Activated CD4-positive, alpha-beta T cell treated with anti-CD3 and anti-CD28 coated beads, Interleukin-2, amount 10 ng/mL, durations not matched to agents 7 days and 5 days (primary cell): ENCODE measurements at regions not wholly inside any gene's neighbourhood (a gene's known extent, or its start where the extent isn't known, plus 50 kb on each side); places are given as distances from the start of the nearest gene placed in this dataset. TPM values are rescaled to one million over a fixed set of nuclear protein-coding genes. Genes with fewer than 3 reads are reported as not detected.
"Not testable (repeated sequence)": the region's sequence is repeated elsewhere in the genome, so short reads cannot be mapped to it uniquely, and the experiment has no call there.

Experiments
- CTCF ChIA-PET: fragments of 350-600 bp; sonication (Branson Sonifier 250); formaldehyde crosslinking; loops from one replicate; lab custom pipeline; 2021; ENCODE audit warnings: antibody characterized with exemption; lab: Charles Lee
- POLR2A ChIA-PET: fragments of 350-600 bp; sonication (Branson Sonifier 250); formaldehyde crosslinking; loops from one replicate; lab custom pipeline; 2021; ENCODE audit warnings: antibody characterized with exemption; lab: Charles Lee
- DNase-seq: peaks from one replicate; pipeline ENCODE4 v3.0.0-alpha.2; 2020
- H3K27ac Mint-ChIP-seq: one replicate; pipeline ENCODE4 v1.8.0; 2021; ENCODE audit warnings: mild to moderate bottlenecking, moderate library complexity, mixed read lengths
- H3K27me3 Mint-ChIP-seq: one replicate; pipeline ENCODE4 v1.8.0; 2021; ENCODE audit warnings: mixed read lengths
- H3K36me3 Mint-ChIP-seq: one replicate; pipeline ENCODE4 v1.8.0; 2021; ENCODE audit warnings: low read depth, mixed read lengths
- H3K4me1 Mint-ChIP-seq: one replicate; pipeline ENCODE4 v1.8.0; 2021; ENCODE audit warnings: mixed read lengths
- H3K4me3 Mint-ChIP-seq: one replicate; pipeline ENCODE4 v1.8.0; 2021; ENCODE audit warnings: mild to moderate bottlenecking, moderate library complexity, mixed read lengths
- H3K9me3 Mint-ChIP-seq: one replicate; pipeline ENCODE4 v1.8.0; 2021; ENCODE audit warnings: mixed read lengths
- microRNA-seq: library from miRNA; unstranded; fragments of <30 nt; microRNA quantifications from one replicate; pipeline ENCODE4 v1.2.0, GENCODE V29; 2021; ENCODE audit warnings: borderline microRNAs expressed, borderline replicate concordance

DNA sequence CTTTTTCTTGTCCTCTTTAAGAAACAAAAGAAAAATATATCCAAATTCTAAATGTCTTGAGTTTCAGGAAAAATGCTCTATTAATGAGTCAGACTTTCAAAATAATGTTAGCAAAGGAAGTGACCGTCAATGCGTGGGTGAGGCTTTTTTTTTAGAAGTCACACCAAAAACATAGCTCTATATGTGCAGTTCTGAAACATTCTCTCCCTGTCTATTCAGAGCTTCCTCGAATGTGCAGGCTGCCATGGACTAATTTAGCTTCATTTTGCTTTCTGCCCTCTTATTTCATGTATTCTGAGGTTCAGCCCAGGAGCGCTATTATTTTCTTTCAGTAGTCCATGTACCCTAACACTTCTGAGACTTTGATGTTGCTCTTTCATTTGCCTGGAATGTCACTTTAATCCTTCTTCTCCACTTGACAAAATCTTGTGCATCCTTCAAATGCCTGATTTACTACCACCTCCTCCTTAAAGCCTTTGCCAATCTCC is 72.5 kb upstream of the RASA1 start:
- Mint-ChIP-seq H3K27me3 (no peaks in the 10 kb centered on the region), H3K27ac (no peak overlapping the region), H3K4me3 (no peak overlapping the region), H3K4me1 (peaks cover 14% of the 10 kb centered on the region), H3K36me3 (no peaks in the 10 kb centered on the region), H3K9me3 (peaks cover 4% of the 10 kb centered on the region)
- ChIA-PET POLR2A (no interaction called here), CTCF (interaction anchor here (0.5 kb wide), 1 partner anchor 77 kb away, joined by 3 read pairs; no protein-coding TSS in a partner anchor)
- DNase-seq, result no peak

DNA sequence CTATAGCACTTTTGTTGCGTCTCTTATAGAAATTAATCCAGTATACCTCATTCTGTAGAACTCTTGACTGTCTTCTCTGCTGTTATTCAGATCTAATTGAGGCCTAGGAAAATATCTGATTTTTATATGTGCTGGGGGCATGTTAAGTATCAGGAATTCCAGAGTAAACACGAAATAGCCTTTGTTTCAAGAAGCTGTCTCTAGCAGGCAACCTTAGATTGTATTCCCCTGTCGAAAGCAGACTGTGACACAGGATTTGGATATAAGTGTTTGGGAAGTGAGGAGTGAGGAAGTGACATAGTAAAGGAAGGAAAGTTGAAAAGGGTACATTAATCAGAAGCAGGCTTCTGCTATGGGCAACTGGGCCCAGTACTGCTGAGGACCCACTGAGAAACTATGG is 72.1 kb upstream of the RASA1 start:
- no peaks in the 10 kb centered on the region for H3K27me3 Mint-ChIP-seq
- no peak for DNase-seq
- peaks cover 6% of the 10 kb centered on the region for H3K9me3 Mint-ChIP-seq
- no peak overlapping the region for H3K4me3 Mint-ChIP-seq
- H3K4me1 Mint-ChIP-seq, result peaks cover 14% of the 10 kb centered on the region
- ChIA-PET CTCF (no interaction called here), POLR2A (no interaction called here)
- no peaks in the 10 kb centered on the region for H3K36me3 Mint-ChIP-seq
- H3K27ac Mint-ChIP-seq, result no peak overlapping the region

DNA sequence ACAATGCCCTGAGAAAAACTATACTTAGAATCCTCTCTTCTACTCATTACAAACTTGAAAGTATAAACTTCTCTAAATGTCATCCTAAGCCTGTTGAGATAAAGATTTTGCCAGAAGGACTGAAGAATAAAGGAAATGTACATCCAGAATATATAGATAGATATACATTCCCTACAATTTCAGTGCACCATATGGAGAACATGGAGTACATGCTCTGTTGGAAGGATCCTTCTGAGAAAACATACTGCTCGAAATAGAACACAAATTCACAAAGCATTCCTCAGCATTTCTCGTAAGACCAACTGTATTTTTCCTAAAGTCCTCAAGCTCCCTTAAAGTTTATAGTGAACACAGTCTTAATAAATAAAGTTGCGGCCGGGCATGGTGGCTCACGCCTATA is 69.7 kb upstream of the RASA1 start:
- no peak for DNase-seq
- ChIA-PET POLR2A (no interaction called here), CTCF (no interaction called here)
- H3K27me3 Mint-ChIP-seq, result no peaks in the 10 kb centered on the region
- peaks cover 6% of the 10 kb centered on the region for H3K4me1 Mint-ChIP-seq
- H3K9me3 Mint-ChIP-seq, result peaks cover 8% of the 10 kb centered on the region
- H3K4me3 Mint-ChIP-seq, result no peak overlapping the region
- H3K27ac Mint-ChIP-seq, result no peak overlapping the region
- H3K36me3 Mint-ChIP-seq, result no peaks in the 10 kb centered on the region

DNA sequence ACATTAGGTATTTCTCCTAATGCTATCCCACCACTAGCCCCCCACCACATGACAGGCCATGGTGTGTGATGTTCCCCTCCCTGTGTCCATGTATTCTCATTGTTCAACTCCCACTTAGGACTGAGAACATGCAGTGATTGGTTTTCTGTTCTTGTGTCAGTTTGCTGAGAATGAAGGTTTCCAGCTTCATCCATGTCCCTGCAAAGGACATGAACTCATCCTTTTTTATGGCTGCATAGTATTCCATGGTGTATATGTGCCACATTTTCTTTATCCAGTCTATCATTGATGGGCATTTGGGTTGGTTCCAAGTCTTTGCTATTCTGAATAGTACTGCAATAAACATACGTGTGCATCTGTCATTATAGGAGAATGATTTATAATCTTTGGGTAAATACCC is 68.4 kb upstream of the RASA1 start:
- H3K36me3 Mint-ChIP-seq, DNase-seq, H3K4me1 Mint-ChIP-seq, CTCF ChIA-PET, H3K9me3 Mint-ChIP-seq, H3K27me3 Mint-ChIP-seq, POLR2A ChIA-PET, H3K4me3 Mint-ChIP-seq, H3K27ac Mint-ChIP-seq: not testable (repeated sequence)

DNA sequence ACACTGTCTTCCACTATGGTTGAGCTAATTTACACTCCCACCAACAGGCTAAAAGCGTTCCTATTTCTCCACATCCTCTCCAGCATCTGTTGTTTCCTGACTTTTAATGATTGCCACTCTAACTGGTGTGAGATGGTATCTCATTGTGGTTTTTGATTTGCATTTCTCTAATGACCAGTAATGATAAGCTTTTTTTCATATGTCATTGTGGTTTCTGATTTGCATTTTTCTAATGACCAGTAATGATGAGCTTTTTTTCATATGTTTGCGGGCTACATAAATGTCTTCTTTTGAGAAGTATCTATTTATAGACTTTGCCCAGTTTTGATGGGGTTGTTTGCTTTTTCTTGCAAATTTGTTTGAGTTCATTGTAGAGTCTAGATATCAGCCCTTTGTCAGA is 68.0 kb upstream of the RASA1 start:
- H3K36me3 Mint-ChIP-seq, H3K27ac Mint-ChIP-seq, CTCF ChIA-PET, DNase-seq, H3K4me1 Mint-ChIP-seq, H3K27me3 Mint-ChIP-seq, H3K9me3 Mint-ChIP-seq, H3K4me3 Mint-ChIP-seq, POLR2A ChIA-PET: not testable (repeated sequence)

DNA sequence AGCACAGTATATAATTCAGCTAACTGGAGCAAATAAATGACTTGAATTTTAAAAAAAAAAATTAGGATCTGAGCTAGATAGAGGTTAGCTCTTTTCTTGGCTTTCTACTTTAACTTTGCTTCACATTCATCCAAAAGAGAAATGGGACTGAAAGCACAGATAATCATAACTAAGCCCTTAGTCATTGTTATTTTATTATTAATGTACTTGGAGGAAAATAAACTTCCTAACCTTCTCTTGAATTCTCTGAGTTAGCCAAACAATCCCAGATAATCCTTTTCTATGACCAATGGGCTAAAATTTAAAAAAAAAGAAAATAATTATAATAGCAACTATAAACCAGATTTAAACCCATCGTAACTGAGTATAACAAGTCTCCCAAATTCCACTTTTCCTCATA is 57.6 kb upstream of the RASA1 start:
- Mint-ChIP-seq H3K27me3 (peaks cover 8% of the 10 kb centered on the region), H3K9me3 (peaks cover 4% of the 10 kb centered on the region), H3K27ac (no peak overlapping the region), H3K4me3 (no peak overlapping the region), H3K36me3 (peaks cover 1% of the 10 kb centered on the region), H3K4me1 (peaks cover 7% of the 10 kb centered on the region)
- CTCF ChIA-PET, result interaction anchor here (1.1 kb wide), 1 partner anchor 16 kb away, joined by 5 read pairs; no protein-coding TSS in a partner anchor
- POLR2A ChIA-PET, result no interaction called here
- no peak for DNase-seq

DNA sequence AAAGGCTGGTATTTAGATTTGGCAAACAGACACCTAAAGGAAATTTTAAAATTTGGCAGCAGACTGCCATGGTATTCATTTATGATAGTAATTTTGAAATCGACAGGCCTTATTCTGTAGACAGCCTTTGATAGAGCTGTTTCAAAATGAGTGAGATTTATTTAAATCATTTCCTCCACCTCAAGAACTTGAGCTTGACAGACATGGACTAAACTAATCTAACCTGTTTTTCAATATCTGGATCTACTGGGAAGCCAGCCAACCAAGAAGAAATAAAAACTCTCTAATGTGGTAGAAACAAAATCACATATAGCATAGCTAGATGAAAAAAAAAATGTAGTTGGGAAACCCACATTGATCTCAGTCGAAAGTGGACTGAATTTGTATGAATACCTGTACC is 56.9 kb upstream of the RASA1 start:
- Mint-ChIP-seq H3K4me1 (peaks cover 8% of the 10 kb centered on the region), H3K4me3 (no peak overlapping the region), H3K27me3 (peaks cover 10% of the 10 kb centered on the region), H3K9me3 (peaks cover 4% of the 10 kb centered on the region), H3K27ac (no peak overlapping the region), H3K36me3 (peaks cover 1% of the 10 kb centered on the region)
- ChIA-PET CTCF (interaction anchor here (0.6 kb wide), 1 partner anchor 229 kb away, joined by 3 read pairs; no protein-coding TSS in a partner anchor), POLR2A (no interaction called here)
- no peak for DNase-seq

DNA sequence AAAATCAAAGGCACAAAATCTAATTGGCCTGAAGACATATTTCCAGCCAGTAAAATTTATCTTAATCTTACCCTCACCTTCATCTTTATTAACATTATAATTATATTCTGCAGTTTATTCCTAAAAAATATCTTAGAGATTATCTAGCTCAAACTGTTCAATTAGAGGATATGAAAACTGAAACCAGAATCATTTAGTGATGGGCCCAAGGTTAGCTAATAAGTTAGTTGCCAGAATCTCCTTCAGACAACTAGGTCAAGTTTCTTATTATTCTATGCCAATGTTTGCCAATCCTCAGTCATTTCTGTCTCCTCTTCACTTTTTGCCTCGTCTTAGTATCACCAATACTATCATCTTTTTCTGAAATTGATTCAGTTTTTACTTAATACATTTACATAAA is 56.0 kb upstream of the RASA1 start:
- ChIA-PET CTCF (interaction anchor here (0.6 kb wide), 2 partner anchors 59 to 1518 kb away, joined by 3 to 4 read pairs; no protein-coding TSS in a partner anchor), POLR2A (no interaction called here)
- H3K36me3 Mint-ChIP-seq, result peaks cover 1% of the 10 kb centered on the region
- H3K27ac Mint-ChIP-seq, result no peak overlapping the region
- no peak for DNase-seq
- peaks cover 4% of the 10 kb centered on the region for H3K9me3 Mint-ChIP-seq
- no peak overlapping the region for H3K4me3 Mint-ChIP-seq
- peaks cover 11% of the 10 kb centered on the region for H3K27me3 Mint-ChIP-seq
- H3K4me1 Mint-ChIP-seq, result peaks cover 8% of the 10 kb centered on the region

DNA sequence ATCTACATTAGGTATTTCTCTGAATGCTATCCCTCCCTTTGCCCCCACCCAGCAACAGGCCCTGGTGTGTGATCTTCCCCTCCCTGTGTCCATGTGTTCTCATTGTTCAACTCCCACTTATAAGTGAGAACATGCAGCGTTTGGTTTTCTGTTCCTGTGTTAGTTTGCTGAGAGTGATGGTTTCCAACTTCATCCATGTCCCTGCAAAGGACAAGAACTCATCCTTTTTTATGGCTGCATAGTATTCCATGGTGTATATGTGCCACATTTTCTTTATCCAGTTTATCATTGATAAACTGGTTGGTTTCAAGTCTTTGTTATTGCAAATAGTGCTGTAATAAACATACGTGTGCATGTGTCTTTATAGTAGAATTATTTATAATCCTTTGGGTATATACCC is 55.5 kb upstream of the RASA1 start:
- H3K4me3 Mint-ChIP-seq, POLR2A ChIA-PET, H3K9me3 Mint-ChIP-seq, CTCF ChIA-PET, DNase-seq, H3K4me1 Mint-ChIP-seq, H3K36me3 Mint-ChIP-seq, H3K27ac Mint-ChIP-seq: not testable (repeated sequence)
- H3K27me3 Mint-ChIP-seq, result peaks cover 11% of the 10 kb centered on the region

DNA sequence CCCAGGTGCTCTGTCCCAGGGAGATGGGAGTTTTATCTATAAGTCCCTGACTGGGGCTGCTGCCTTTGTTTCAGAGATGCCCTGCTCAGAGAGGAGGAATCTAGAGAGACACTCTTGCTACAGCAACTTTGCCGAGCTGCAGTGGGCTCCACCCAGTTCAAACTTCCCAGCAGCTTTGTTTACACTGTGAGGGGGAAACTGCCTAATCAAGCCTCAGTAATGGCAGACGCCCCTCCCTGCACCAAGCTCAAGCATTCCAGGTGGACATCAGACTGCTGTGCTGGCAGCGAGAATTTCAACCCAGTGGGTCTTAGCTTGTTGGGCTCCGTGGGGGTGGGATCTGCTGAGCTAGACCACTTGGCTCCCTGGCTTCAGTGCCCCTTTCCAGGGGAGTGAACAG is 50.2 kb upstream of the RASA1 start:
- POLR2A ChIA-PET, H3K9me3 Mint-ChIP-seq, DNase-seq, H3K36me3 Mint-ChIP-seq, H3K27me3 Mint-ChIP-seq, H3K4me1 Mint-ChIP-seq, H3K4me3 Mint-ChIP-seq, CTCF ChIA-PET, H3K27ac Mint-ChIP-seq: not testable (repeated sequence)

Small RNA genes in the stretch of these regions (microRNA-seq; reads per million reads assigned to microRNA genes)
- gene MIR4280, result not detected
